HFFc6 (cell line): ENCODE measurements at regions not wholly inside any gene's neighbourhood (a gene's known extent, or its start where the extent isn't known, plus 50 kb on each side); places are given as distances from the start of the nearest gene placed in this dataset.

Experiments
- DNase-seq: peaks from one replicate; pipeline ENCODE4 v3.0.0-alpha.2; 2018
- H3K27ac Mint-ChIP-seq: 2 replicates; pipeline ENCODE4 v1.8.0; 2020; ENCODE audit warnings: mild to moderate bottlenecking, mixed read lengths
- H3K27me3 Mint-ChIP-seq: 2 replicates; pipeline ENCODE4 v1.8.0; 2021; ENCODE audit warnings: mild to moderate bottlenecking, moderate library complexity, mixed read lengths; ENCODE audit not compliant: insufficient read depth
- H3K36me3 Mint-ChIP-seq: 2 replicates; pipeline ENCODE4 v1.8.0; 2021; ENCODE audit warnings: low read depth, mixed read lengths
- H3K4me1 Mint-ChIP-seq: 2 replicates; pipeline ENCODE4 v1.8.0; 2020; ENCODE audit warnings: low read depth, mixed read lengths
- H3K4me3 Mint-ChIP-seq: 2 replicates; pipeline ENCODE4 v1.8.0; 2020; ENCODE audit warnings: mild to moderate bottlenecking, moderate library complexity, mixed read lengths
- H3K9me3 Mint-ChIP-seq: 2 replicates; pipeline ENCODE4 v1.8.0; 2020; ENCODE audit warnings: mild to moderate bottlenecking, mixed read lengths
- TF ChIP-seq, protein P1 (sequence below): fragments of 200-600 bp; sonication (generic); IDR thresholded peaks from 2 replicates; pipeline ENCODE4 v1.5.0; 2021; ENCODE audit warnings: antibody characterized with exemption, mild to moderate bottlenecking

GRCh38 chr7:119890631-119891030, 382.3 kb upstream of the KCND2 start:
- no peak overlapping the region for H3K27ac Mint-ChIP-seq
- H3K9me3 Mint-ChIP-seq, result peaks cover 13% of the 10 kb centered on the region
- no peaks in the 10 kb centered on the region for H3K4me1 Mint-ChIP-seq
- peaks cover 2% of the 10 kb centered on the region; the same call in 1 of the 2 replicates for H3K27me3 Mint-ChIP-seq
- H3K36me3 Mint-ChIP-seq, result no peaks in the 10 kb centered on the region
- TF ChIP-seq, protein P1, sequence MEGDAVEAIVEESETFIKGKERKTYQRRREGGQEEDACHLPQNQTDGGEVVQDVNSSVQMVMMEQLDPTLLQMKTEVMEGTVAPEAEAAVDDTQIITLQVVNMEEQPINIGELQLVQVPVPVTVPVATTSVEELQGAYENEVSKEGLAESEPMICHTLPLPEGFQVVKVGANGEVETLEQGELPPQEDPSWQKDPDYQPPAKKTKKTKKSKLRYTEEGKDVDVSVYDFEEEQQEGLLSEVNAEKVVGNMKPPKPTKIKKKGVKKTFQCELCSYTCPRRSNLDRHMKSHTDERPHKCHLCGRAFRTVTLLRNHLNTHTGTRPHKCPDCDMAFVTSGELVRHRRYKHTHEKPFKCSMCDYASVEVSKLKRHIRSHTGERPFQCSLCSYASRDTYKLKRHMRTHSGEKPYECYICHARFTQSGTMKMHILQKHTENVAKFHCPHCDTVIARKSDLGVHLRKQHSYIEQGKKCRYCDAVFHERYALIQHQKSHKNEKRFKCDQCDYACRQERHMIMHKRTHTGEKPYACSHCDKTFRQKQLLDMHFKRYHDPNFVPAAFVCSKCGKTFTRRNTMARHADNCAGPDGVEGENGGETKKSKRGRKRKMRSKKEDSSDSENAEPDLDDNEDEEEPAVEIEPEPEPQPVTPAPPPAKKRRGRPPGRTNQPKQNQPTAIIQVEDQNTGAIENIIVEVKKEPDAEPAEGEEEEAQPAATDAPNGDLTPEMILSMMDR, result no peak
- no peak for DNase-seq
- no peak overlapping the region for H3K4me3 Mint-ChIP-seq

- H3K27me3 Mint-ChIP-seq, result no peaks in the 10 kb centered on the region
- TF ChIP-seq, protein P1, result no peak
- no peaks in the 10 kb centered on the region for H3K4me1 Mint-ChIP-seq
- H3K27ac Mint-ChIP-seq, result no peak overlapping the region
- no peak overlapping the region for H3K4me3 Mint-ChIP-seq
- peaks cover 18% of the 10 kb centered on the region for H3K9me3 Mint-ChIP-seq
- DNase-seq, result no peak
- H3K36me3 Mint-ChIP-seq, result no peaks in the 10 kb centered on the region
Observed at GRCh38 chr7:119895320-119895719, 377.7 kb upstream of the KCND2 start.

GRCh38 chr7:119896386-119896785, 376.6 kb upstream of the KCND2 start:
- TF ChIP-seq, protein P1, result no peak
- Mint-ChIP-seq H3K4me1 (no peaks in the 10 kb centered on the region), H3K27ac (no peak overlapping the region), H3K36me3 (no peaks in the 10 kb centered on the region), H3K27me3 (no peaks in the 10 kb centered on the region), H3K9me3 (peaks cover 20% of the 10 kb centered on the region), H3K4me3 (no peak overlapping the region)
- DNase-seq, result no peak

GRCh38 chr7:119900996-119901672, 371.8 kb upstream of the KCND2 start:
- TF ChIP-seq, protein P1, result no peak
- no peak overlapping the region for H3K4me3 Mint-ChIP-seq
- no peak for DNase-seq
- peaks cover 22% of the 10 kb centered on the region for H3K9me3 Mint-ChIP-seq
- no peaks in the 10 kb centered on the region for H3K4me1 Mint-ChIP-seq
- H3K27me3 Mint-ChIP-seq, result no peaks in the 10 kb centered on the region
- H3K27ac Mint-ChIP-seq, result no peak overlapping the region
- H3K36me3 Mint-ChIP-seq, result no peaks in the 10 kb centered on the region

DNA sequence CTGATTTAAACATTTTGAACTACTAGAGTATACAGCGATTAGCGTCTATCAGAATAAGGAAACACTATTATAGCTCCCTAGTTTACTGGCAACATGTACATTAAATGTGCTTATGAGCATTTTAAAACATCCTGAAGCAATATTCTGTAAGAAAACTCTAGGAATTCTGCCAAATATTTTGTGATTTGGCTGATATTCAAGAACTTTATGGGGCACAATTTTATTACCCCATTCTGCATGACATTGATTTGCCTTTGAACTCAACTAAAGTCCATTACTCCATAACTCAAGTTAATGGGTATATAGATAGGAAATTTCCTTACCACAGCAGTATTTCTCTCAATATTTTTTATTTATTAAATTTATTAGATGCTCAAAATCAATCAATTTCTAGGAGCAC, 369.9 kb upstream of the KCND2 start:
- H3K4me1 Mint-ChIP-seq, result no peaks in the 10 kb centered on the region
- TF ChIP-seq, protein P1, result no peak
- no peak overlapping the region for H3K27ac Mint-ChIP-seq
- H3K27me3 Mint-ChIP-seq, result no peaks in the 10 kb centered on the region; the same call in 1 of the 2 replicates
- no peak overlapping the region for H3K4me3 Mint-ChIP-seq
- DNase-seq, result no peak
- peaks cover 13% of the 10 kb centered on the region for H3K9me3 Mint-ChIP-seq
- no peaks in the 10 kb centered on the region for H3K36me3 Mint-ChIP-seq
